NCI-H146 treated with DMSO at 0.1 percent for 48 hours (cell line): ENCODE measurements at regions not wholly inside any gene's neighbourhood (a gene's known extent, or its start where the extent isn't known, plus 50 kb on each side); places are given as distances from the start of the nearest gene placed in this dataset.
A peak's percentile ranks its signal among the peaks of the same experiment; 100 is the strongest.
"Not testable (repeated sequence)": the region's sequence is repeated elsewhere in the genome, so short reads cannot be mapped to it uniquely, and the experiment has no call there.

ENCODE experiments used
- DNase-seq: peaks from one replicate; lab custom pipeline; 2025; ENCODE audit not compliant: unreplicated experiment; lab: John Stamatoyannopoulos, UW

- DNase-seq = no peak
Measured at GRCh38 chr7:110519851-110520250, 571.1 kb upstream of the LRRN3 start.

- DNase-seq = no peak
Measured at GRCh38 chr7:110521357-110521911, 569.5 kb upstream of the LRRN3 start.

DNA sequence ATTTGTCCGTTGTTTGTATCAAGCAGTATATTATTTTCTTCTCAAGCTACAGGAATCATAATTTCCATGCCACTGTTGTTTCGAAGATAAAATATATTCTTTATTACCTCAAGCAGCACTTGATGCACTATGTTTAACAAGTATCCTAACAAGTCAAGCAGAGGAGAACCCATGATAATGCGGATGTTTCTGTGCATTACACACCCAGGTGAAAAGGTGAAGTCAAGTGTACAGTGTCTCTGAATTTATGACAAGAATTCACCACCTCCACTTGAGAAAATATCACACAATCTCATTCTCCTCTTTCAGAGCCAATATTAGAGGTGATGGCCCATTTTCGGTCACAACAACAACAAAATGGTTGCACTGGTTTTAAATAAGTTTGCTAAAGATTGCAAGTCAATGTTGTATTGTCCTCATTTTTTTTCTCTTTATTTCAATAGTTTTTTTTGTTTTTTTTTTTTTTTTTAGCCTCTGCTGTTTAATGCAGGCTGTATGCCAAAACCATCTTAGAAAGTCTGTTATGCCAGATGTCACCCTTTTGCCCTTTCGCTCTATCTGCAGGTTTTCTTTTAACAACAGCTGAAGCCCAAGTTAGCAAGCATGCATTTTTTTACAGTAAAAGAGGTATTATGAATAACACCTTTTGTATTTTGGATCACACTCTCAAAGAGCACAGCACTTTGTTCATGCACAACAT is 568.7 kb upstream of the LRRN3 start:
- DNase-seq = peak; percentile 86

GRCh38 chr7:110522761-110523200 is 568.1 kb upstream of the LRRN3 start:
- peak; percentile 86 for DNase-seq

DNA sequence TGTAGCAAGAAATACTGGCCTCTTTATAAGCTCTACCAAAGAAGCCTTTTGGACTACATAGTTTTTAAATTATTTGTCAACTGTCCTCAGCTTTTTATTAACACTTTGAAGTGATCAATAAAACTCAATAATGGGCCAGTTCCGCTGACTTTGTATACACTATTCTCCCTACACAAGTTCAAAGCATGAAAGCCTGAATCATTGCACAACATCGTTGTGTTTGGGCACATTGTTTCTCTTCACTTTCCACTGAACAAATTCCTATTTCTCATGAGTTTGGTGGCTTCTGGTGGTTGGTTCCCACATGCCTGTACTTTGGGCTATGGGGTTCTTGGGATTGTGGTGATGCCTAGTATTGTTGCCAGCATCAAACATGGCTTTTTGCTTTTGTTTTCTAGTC is 561.8 kb upstream of the LRRN3 start:
- DNase-seq = no peak

DNA sequence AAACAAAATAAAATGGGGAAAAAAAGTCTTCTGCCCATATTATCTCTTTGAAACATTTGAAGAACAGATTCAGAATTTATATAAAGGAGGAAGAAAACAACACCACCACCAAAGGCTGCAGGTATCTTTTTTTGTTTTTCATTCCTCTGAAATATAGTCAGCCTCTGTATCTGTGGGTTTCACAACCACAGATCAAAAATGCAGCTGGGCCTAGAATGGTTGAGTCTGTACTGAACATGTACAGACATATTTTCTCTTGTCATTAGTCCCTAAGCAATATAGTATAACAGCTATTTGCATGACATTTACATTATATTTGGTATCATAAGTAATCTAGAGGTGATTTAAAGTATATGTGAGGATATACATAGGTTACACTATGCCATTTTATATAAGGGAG is 559.7 kb upstream of the LRRN3 start:
- no peak for DNase-seq

- DNase-seq = peak; percentile 80
Measured at GRCh38 chr7:110534241-110534931, 556.5 kb upstream of the LRRN3 start.

DNA sequence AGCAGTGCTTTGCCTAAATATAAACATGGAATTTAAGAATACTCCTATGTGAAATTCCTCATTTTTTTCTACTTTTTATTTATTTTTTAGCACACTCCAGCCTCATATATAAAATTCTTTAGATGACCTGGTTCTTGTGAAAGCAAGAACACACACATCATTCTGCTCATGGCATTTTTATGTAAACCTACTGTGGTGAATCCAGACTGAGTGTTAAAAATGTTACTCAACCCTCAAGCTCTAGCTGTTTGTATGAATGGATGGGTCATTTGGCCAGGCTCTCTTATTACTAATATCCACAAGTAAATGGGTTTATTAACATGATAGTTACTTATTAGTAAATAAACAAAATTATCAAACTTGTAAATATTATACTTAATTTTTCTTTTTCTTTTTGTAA is 551.7 kb upstream of the LRRN3 start:
- DNase-seq = no peak

DNA sequence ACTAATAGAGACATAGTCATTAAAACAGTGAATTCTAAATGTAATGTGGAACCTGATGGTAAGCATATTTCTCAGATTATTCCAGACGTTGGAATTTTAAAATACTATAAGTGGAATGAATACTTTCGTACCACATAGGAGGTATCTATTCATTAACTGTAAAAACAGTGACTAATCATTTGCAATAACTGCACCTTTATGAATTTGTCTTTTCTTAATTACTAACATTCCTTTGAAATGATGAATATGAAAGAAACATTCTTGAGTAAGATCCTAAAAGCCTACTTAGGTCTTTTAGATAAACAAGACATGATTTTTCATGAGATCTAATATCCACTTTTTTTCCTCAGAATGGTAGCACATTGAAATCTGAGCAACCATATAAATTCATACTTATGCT is 549.0 kb upstream of the LRRN3 start:
- no peak for DNase-seq

DNA sequence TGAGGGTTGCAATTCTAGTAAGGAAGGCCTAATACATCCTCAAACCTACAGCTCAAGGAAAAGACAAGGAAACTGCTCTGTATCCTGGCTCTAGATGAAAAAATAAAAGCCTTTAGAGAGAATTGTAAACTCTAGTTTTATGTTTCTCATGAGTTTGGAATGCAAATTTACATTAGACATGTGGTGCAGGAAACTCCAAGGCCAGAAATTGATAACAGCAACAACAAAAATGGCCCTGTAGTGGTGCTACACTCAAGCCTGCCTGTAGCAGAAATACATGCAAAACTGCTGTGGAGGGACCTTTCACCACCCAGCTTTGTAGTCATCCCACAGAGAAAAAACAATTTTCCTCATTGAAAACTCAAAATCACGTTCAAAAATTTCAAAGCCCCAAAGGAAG is 546.7 kb upstream of the LRRN3 start:
- no peak for DNase-seq

DNA sequence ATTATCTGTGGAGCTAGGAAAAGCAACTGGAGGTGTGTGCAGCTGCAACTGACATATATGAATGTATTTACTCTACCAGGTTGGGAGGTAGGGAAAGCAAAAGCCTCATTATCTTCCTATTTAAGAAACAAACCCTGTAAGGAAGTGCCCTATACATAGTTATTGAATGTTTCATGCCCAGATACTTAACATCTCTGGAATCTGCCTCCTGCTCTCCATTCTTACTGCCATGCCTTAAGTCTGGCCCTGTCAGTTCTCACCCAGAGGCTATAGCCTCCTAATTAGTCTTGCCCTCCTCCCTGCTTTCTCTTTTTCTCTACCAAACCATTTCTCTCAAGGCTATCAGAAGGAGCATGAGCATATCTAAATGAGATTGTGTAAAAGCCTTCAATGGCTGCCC is 542.6 kb upstream of the LRRN3 start:
- DNase-seq = no peak

- DNase-seq = no peak
Measured at GRCh38 chr7:110557136-110557535, 533.8 kb upstream of the LRRN3 start.

DNA sequence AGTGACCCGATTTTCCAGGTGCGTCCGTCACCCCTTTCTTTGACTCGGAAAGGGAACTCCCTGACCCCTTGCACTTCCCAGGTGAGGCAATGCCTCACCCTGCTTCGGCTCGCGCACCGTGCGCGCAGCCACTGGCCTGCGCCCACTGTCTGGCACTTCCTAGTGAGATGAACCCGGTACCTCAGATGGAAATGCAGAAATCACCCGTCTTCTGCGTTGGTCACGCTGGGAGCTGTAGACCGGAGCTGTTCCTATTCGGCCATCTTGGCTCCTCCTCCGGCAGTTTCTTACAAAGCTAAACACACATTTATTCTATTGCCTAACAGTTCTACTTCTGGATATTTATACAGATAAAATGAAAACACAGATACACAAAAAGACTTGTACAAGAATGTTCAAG is 527.6 kb upstream of the LRRN3 start:
- not testable (repeated sequence) for DNase-seq

DNA sequence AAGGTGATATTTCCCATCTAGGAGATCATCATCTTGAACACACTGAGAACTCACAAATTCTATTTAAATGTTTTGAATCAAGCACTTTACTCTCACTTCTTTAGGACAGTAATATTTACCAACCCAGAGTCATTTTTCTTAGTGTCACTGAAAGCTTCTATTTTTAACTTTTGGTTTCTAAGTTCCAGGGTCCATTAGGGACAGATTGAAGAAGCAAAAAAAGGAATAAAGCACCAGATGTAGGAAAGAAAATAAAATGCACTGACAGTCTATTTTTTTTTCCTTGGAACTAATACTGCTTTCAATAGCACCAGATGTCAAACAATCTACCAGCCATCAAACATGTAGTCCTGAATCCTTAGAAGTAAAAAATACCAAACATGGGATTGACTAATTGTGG is 526.7 kb upstream of the LRRN3 start:
- DNase-seq = no peak

DNA sequence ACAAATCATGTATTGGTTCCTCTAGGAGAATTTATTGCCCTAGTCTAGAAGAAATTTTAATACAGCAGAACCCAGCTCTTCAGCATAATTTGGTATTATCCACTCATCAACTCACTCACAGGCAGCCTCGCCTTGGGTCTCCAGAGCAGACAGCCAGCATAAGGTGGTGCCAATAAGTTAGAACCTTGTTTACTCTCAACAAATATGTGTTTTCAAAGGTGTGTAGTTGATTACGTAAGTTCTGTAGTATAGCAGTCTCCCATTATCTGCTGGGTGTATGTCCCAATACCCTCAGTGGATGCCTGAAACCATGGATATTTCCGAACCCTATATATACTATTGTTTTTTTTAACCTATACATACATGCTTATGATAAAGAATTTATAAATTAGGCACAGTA is 522.5 kb upstream of the LRRN3 start:
- DNase-seq = no peak

DNA sequence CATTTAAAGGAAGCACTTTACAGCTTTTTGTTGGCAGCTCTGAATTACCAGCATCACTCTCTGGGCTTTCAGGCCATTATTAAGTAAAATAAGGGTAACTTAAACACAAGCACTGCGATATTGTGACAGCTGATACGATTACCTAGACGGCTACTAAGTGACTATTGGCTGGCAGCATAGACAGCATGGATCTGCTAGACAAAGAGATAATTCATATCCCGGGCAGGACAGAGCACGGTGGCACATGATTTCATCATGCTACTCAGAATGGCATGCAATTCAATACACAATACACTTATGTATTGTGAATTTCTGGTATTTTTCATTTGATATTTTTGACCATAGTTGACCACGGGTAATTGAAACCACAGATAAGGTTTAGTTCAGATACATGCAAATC is 522.0 kb upstream of the LRRN3 start:
- peak; percentile 54 for DNase-seq

DNA sequence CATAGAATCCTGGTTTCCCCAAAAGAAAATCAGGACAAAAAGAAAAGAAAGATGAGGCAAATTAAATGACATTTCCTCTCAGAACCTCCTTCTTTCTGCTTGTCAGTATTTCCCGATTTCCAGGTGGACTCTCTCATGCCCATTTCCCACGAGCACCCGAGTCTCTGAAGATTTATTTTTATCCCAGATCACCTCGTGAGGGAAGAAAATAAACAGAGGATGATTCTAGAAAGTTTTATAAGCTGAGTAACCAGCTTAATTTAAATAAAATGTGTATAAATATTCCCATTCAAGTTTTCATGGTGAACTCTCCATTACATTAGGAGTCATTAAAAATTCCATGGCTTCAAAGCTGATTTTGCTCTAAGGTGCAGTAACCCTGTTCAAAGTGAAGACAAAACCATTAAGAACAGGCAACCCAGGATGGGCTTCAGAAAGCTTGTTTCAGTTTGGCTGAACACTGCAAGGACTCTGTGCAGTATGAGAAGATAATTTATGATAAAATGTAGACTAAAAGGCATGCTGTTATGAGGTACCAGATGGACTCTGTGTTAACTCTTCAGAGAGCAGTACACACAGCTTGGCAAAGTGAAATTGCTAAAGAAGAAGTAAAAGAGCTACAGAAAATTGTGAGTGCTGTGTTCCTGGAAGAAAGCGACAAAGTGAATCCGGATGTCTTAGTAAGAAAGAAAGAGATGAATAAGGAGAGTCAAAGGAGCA is 521.3 kb upstream of the LRRN3 start:
- no peak for DNase-seq

DNA sequence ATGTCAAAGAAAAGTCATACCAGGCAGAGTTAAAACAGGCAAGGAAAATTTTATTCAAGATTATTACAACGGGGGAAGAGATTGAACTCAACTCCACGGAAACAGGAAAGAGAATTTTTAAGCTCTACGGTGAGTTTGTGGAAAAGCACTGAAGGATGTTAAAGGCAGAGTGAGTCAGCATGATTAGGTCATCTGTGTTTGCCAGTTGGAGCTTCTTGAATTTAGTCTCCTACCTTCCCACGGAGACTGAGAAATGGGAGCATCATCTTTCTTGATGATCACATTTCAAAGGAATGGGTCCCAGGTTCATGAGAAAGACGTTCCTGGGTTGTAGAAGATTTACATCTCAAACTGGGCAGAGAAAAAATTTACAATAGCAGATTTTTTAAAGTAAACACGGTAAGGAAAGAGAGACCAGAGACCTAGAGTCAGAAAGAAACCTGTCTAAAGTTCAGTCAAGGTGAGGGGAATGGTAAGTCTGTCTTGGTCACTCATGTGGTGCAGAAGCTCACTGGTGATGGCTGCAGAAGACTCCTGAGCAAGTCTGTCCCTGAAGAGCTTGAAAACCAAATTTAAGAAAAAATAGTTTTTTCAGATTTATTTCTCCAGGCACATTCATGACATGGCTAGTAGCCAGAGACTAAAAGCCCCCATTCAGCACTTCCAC is 516.9 kb upstream of the LRRN3 start:
- DNase-seq = no peak

- DNase-seq = no peak
Measured at GRCh38 chr7:110587294-110587693, 503.6 kb upstream of the LRRN3 start.

DNA sequence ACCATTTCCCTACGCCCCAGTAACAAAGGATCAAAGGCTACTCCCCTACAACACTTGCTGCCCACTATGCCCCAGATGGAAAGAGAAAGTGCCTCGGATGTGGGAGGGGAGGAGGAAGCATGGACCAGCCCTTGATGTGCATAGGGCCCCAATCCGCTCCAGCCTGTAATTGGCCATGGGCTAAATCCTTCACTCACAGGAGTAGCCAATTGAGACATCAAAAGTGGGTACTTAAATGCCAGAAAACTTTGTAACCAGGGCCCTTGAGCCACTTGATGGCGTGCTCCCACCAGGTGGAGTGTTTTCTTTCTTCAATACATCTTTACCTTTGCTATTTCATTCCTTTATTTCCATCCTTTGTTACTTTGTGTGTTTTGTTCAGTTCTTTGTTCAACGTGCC is 500.5 kb upstream of the LRRN3 start:
- no peak for DNase-seq

GRCh38 chr7:110591341-110591740 is 499.6 kb upstream of the LRRN3 start:
- no peak for DNase-seq
